Medulla oblongata (tissue), 1 donor: ENCODE measurements at regions not wholly inside any gene's neighbourhood (a gene's known extent, or its start where the extent isn't known, plus 50 kb on each side); places are given as distances from the start of the nearest gene placed in this dataset.

ENCODE experiments used
- DNase-seq: peaks from one replicate; pipeline ENCODE4 v3.0.0-alpha.2; 2015; ENCODE audit errors: extremely low spot score

DNA sequence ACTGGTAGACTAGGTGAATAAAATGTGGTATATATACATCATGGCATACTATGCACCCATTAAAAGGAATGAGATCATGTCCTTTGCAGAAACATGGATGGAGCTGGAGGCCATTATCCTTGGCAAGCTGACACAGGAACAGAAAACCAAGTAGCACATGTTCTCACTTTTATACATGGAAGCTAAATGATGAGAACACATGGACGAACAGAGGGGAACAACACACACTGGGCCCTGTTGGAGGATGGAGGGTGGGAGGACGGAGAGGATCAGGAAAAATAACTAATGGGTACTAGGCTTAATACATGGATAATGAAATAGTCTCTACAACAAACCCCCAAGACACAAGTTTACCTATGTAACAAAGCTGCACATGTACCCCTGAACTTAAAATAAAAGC, 780.0 kb downstream of the DACH1 start:
- DNase-seq, result no peak

DNA sequence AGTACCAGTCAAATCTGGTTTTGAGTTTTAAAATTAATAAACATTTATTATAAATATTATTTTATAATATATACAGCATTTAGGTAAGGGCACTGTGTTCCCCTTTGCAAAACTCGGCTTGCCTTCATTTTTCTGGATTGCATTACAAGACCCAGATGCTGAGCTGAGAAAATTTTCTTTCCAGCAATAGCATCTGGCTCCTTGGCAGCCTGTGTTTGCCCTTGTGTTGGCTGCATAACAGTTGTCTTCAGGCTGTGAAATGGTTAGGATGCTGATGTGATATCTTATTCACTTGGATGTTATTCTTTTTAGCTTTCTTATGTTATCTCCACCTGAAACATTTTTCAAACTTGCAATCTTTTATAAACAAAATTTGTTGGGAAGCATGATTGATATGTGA, 784.4 kb downstream of the DACH1 start:
- DNase-seq, result no peak

DNA sequence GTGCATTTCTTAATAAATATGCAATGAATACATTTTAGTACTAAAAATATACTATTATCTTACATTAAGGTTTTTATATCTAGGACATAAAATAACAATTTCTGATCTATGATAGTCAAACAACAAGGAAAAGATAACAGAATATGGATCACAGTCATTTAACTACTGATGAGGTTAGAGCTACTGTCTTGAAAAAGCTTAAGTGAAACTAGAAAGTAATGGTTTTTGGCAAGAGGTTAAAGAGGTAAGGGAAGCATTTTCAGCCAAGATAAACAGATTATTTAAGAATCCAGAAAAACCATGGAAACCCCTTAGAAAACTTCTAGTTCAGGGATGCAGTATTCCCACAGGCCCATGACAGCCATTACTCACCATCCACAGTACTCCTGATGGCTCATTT, 787.4 kb downstream of the DACH1 start:
- no peak for DNase-seq

DNA sequence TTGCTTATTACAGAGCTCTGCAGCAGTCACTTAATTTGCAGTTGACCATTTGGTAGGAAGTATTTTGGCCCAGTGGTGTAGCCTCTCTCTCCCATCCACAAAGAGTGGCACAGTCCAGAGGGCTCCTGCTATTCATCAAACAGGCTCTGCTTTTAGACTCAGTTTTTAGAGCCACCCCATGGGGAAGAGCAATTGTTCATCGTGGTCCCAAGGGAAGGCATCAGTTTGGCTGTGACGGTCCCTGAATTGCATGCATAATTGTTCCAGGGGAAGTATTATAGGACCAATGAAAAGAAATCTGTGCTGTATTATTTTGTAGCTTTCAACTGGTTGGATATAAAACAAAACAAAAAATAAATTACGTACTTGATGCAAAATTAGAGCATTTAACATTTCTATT, 799.0 kb downstream of the DACH1 start:
- no peak for DNase-seq

DNA sequence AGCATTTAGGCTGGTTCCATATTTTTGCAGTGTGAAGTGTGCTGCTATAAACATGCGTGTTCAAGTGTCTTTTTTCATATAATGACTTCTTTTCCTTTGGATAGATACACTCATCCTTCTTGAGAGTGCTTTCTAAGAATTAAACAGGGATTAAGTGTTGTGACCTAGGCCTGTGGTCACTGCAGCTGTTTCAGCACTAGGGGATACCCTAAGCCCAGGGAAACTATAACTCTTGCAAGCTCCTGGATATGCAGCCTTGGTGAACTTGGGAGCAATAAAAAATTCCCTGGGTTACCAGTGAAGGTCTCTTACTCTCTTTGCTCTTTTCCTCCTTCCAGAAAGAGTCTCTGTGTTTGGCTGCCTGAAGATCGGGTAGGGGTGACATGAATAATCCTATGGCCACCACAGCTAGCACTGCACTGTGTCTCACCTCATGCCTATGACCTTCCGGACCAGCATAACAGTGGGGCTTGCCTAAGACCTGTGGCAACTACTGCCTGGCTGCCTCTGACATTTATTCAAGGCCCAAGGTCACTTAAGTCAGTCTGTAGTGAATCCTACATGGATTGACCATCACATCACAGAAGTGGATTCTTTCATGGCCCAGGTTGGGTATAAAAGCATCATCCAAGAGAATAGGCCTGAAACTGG, 799.7 kb downstream of the DACH1 start:
- peak; percentile 4 for DNase-seq

DNA sequence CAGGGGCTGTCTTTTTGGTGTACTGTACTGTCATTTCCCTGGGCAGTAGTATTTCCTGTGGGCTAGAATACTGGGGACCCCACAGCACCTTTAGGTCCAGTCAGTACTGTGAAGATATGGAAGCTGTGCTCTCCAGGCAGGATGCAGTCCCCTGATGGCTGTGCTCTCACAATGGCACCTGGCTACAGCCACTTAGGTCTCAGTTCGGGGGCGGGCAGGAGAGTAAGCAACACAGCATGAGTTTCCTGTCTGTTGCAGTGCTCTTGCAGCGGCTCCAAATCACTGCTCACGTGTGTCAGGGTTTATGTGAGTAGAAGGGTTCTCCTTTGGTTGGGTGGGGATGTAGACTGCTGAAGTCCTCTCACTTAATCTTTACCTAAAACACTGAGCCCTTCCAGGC, 810.4 kb downstream of the DACH1 start:
- no peak for DNase-seq

DNA sequence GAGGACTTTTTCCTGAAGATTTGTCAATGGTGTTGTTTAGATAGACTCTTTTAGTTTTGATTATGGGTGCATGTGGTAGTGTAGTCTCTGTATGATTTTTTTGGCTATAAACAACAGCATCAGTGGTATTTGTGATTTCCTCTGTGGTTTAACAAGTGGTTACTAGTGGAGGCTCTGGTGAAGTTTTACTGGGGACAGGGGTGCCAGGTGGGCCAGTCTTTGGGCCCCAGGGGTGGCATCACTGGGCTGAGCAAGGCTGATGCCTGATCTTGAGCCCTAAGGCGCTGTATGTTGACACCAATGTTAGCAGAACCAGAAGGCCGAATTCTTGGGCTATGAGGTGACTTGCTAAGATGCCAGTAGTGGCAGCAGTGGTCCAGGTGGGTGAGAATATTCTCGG, 811.4 kb downstream of the DACH1 start:
- DNase-seq, result no peak

DNA sequence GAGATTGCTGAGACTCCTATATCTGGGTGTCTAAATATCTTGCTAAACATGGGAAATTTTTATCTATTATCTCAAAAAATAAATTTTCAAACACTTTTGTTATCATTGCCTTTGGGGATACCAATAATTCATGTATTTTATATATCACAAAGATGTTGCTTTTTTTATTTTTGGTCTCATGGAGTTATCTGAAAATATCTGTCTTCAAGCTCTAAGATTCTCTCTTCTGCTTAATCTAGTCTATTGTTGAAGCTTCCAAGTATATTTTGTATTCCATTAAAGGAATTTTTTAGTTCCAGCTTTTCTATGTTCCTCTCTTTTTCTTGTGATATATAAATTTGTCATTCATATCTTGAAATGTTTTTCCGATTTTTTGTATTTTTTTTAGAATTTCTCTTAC, 812.0 kb downstream of the DACH1 start:
- no peak for DNase-seq

DNA sequence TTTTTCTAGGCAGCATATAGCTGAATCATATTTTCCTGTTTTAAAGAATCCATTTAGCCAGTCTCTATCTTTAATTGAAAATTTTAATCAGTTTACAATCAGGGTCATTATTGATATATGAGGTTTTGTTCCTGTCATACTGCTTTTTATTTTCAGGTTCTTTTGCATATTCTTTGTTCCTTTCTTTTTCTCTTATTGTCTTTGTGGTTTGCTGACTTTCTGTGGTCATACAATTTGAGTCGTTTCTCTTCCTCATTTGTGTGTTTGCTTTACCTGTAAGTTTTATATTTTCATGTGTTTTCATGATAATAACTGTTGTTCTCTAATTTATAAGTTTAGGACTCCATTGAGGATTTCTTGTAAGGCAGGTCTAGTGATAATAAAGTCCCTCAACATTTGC, 812.6 kb downstream of the DACH1 start:
- no peak for DNase-seq

DNA sequence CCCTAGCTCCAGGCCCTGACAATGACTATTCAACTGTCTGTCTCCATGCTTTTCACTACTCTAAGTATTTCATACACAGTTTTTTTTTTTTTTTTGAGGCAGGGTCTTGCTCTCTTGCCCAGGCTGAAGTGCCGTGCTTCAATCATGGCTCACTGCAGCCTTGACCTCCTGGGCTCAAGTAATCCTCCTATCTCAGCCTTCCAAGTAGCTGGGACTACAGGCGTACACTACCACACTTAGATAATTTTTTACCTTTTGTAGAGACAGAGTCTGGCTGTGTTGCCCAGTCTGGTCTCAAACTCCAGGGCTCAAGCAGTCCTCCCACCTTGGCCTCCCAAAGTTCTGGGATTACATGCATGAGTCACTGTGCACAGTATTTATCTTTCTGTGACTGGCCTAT, 815.4 kb downstream of the DACH1 start:
- DNase-seq, result no peak

DNA sequence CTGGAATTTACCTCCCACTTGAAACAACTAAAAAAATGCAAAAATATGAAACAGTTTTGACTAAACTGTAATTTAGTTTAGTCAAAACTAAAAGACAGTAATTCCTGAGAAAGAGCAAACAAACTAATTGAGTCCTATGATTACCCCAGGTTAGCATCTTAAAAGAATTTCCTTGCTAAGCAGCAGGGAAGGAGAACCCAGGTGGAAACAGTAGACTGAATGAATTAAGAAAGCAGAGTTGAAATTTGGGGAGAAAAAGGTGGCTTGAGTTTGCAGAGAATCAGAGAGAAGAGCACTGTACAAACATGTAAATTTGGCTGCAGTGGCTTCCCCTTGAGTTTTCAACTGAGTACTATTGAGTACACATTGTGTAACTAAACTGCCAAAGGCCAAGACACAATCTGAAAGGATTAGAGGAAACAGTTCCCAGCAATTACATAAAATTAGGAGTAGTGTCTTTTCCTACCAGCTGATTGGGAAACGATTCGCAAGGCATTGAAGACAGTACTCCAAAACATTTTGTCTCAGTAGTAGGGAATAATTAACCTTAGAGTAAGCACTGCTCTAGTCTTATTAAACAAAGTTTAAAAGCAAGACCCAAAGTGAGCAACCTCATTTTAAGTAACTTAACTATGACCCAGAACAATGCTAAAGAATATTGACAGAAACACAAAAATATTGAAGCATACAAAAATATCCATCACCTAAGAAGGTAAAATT, 820.5 kb downstream of the DACH1 start:
- DNase-seq, result no peak

DNA sequence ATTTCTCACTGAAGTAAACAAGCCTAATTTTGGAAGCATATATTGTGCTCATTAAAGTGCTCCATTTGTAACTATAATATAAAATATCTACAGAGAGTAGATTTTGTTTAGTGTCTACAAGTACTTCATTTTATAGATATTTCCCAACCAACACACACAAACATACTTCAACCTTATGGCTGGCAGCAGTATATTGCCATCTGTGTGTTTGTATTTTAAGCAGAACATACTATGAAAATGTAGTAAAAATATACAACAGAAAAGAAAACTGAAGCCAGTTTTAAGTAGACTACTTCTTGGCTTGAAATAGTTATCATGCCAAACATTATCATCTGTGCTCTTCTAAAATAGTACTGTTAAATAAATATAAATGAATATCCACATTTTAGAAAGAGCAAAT, 821.9 kb downstream of the DACH1 start:
- DNase-seq, result no peak

DNA sequence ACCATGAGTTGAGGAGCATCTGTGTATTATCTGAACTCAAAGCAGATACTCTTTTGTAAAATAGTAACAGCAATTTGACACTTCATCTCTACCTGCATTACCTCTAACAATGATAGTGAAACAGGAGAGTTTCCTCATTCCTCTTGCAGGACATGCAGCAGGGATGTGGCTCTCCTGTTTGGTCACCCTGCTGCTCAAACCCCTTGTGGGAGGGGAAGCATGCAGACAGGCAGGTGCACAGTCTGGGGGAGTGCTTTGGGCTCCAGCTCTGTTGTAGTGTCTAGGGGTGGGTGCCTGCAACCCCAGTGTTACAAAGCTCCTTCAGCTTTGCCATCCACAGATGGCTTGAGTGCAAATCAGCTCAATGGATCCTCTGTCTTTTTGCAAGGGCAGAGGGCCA, 827.6 kb downstream of the DACH1 start:
- DNase-seq, result no peak

DNA sequence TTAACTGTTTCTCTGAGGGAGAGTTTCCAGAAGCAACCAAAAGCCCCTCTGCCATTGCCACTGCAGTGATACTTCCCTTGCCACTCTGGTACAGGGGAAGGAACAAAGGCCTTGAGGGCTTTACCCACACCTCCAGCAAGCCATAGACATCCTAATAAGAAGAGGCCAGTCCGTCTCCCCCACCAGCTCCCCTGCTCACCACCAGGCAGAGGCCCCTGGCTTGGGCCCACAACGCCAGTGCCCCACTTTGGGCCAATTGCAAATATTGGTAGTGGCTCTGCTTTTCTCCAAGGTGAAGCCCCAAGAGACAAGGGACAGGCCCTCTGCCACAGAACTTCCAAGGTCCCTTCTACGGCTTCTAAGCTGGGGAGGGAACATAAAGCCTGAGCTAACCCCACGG, 833.0 kb downstream of the DACH1 start:
- no peak for DNase-seq

DNA sequence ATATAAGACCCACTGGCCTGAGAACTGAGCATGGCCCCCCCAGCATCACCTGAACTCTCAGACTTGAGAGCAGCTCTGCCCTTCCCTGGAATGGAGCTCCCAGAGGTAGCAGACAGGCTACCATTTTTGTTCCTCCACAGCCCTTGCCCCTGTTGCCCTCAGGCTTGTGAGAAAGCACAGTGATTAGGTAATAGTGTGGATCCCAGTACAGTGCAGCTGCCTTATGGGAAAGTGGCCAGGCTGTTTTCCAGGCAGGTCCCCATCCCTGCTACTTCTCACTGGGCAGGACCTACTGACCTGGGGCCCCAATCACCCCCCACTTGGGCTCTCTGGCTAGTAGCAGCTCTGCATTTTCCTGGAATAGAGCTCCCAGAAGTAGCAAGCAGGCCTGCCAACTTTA, 834.0 kb downstream of the DACH1 start:
- DNase-seq, result no peak

DNA sequence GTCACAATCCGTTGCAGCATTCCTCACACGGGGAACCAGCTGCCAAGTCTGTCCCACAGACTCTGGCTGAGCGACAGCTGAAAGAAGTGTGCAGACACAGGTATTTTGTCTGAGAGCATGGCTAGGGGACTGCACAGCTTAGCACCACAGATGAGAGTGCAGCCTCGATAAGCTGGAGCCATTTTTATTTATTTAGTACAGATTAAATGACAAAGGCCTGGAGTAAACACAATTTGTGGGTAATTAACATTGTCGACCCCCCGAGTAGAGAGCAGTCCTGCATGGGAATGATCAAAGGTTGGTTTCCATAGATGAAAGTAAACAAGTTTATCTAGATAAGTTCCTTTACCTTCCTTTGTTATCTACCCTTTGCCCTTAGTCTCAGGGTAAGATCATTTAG, 836.2 kb downstream of the DACH1 start:
- DNase-seq, result no peak

DNA sequence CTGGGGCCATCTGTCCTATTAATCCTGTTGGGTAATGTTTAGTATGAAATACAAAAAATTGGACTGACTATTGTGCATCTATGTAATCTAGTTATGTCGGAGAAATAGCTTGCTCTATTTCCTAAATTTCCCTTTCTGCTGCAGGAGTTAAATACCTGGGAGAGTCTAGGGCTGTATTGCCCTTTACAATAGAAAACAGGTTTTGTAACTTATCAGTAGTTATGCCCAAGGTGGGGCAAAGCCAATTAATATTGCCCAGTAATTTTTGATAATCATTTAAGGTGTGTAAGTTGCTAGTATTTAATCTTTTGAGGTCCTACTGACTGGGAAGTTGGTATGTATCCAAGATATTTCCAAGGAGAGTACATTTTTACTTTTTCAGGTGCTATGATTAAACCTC, 838.1 kb downstream of the DACH1 start:
- no peak for DNase-seq

DNA sequence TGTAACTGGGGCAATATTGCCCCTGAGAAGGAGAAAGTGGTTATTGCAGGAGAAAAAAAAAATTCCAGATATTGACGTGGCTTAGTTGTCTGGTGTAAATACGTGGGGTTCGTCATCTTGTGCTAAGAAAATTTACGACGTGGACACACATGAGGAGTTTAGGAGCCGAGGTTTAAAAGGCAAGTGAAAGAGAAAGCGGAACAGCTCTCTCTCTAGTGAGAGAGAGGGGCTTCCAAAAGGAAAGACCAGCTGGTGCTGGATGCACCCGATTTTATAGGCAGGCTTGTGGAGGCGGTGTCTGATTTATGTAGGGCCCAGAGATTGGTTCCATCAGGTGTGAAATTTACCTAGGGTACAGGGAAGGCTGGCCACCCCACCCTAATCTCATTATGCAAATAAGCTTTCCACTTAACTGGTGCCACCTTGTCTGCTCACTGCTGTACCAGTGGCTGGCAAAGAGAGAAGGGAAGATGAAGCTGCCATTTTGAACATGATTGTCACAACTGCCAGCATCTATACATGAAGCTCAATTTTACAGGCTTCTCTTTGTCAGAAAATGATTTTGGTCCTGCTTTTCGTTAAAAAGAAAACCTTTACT, 845.1 kb downstream of the DACH1 start:
- DNase-seq, result no peak

DNA sequence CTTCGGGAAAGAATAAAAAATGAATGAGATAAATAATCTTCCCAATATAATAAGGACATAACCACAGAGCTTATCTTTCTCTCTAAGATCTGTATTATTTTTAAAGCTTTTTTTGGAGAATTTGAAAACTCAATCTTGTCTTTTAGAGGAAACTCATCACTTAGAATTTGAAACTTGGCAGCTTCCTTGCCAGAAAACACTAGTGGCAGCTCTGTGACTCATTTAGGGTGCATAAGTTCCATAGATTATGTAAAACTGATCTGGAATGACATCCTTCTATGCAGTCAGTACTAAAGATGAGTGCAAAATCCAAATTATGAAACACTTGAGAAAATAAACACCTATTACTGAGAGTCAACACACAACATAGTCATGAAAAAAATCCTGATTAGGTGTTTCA, 848.0 kb downstream of the DACH1 start:
- DNase-seq, result no peak

DNA sequence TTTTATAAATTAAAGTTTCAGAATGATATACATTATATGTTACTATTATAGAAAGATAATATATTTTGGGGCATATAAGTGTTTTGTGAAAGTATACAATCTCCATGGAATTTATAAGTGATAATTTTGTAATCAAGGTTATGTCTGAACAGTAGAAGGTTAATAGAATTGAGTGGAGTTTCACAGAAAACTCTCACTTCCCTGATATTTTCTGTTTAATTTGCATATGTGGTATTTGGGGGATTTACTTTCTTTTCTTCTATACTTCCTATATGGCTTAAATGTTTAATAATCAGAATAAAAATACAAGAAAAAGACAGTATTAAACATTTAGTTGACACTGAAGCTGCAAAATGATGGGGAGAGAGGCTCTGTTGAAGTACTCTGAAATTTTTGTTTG, 848.5 kb downstream of the DACH1 start:
- DNase-seq, result no peak

DNA sequence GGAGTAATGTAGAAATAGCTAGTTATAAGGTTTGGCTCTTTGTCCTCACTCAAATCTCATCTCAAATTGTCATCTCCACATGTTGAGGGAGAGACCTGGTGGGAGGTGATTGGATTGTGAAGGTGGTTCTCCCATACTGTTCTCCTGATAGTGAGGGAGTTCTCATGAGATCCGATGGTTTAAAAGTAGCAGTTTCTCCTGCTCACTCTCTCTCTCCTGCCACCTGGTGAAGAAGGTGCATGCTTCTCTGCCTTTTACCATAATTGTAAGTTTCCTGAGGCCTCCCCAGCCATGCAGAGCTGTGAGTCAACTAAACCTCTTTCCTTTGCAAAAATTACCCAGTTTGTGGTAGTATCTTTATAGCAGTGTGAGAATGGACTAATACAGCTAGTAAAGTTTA, 849.4 kb downstream of the DACH1 start:
- DNase-seq, result no peak

DNA sequence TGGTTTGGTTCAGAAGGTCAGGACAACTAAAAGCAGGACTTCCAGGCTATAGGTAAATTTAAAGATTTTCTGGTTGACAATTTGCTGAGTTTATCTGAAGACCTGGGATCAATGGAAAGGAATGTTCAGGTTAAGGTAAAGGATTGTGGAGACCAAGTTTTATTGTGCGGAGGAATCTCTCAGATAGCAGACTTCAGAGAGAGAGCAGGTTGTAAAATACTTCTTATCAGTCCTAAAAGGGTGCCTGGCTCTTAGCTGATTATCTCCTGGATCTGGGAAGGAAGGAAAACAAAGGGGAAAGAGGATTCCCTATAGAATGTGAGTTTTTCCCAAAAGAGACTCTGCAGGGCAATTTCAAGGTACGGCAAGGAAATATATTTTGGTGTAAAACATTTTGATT, 851.5 kb downstream of the DACH1 start:
- no peak for DNase-seq

DNA sequence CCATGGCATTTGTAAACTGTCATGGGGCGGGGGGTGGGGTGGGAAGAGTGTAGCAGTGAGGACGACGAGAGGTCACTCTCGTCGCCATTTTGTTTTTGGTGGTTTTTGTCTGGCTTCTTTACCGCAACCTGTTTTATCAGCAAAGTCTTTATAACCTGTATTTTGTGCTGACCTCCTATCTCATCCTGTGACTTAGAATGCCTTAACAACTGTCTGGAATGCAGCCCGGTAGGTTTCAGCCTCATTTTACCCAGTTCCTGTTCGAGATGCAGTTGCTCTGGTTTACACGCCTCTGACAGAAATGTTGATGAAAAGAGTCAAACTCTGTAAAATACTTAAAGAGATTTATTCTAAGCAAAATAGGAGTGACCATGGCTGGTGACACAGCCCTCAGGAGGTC, 852.0 kb downstream of the DACH1 start:
- DNase-seq, result no peak

DNA sequence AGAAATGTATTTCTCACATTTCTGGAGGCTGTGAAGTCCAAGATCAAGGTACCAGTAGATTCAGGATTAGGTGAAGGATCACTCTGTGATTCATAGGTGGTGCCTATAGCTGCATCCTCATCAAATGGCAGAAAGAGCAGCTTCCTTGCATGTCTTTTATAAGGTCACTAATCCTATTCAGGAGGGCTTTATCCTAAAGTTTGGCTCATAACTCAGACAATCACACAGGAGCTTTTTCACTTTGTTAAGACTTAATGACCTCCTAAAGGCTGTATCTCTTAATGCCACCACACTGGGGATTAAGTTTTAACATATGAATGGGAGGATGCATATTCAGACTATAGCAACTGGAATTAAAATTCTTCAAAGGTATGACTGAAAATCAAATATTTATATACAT, 861.1 kb downstream of the DACH1 start:
- no peak for DNase-seq
